Naive thymus-derived CD4-positive, alpha-beta T cell (primary cell): ENCODE measurements at regions not wholly inside any gene's neighbourhood (a gene's known extent, or its start where the extent isn't known, plus 50 kb on each side); places are given as distances from the start of the nearest gene placed in this dataset.

Experiments used
- ATAC-seq: fragments of 150-1000 bp; cut with Tn5 transposase; 2 replicates; pipeline ENCODE4 v1.10.0; 2021; ENCODE audit warnings: mild to moderate bottlenecking, moderate library complexity
- CTCF ChIA-PET: fragments of 350-600 bp; sonication (Branson Sonifier 250); formaldehyde crosslinking; loops from one replicate; lab custom pipeline; 2021; ENCODE audit warnings: antibody characterized with exemption; lab: Charles Lee
- POLR2A ChIA-PET: fragments of 350-600 bp; sonication (Branson Sonifier 250); formaldehyde crosslinking; loops from one replicate; lab custom pipeline; 2021; ENCODE audit warnings: antibody characterized with exemption, inconsistent platforms; lab: Charles Lee
- DNase-seq, 9 donors: peaks; one replicate each; pipeline versions ENCODE4 v3.0.0 to v3.0.0-alpha.2; 2020 to 2022; ENCODE audit warnings: mixed read lengths in 1 of 9
- H3K27ac ChIP-seq: one replicate; pipeline ENCODE4 v1.7.0; 2013; ENCODE audit warnings: mild to moderate bottlenecking, low read depth, low read length, moderate library complexity
- H3K27me3 ChIP-seq, 2 donors: one replicate each; pipeline ENCODE4 v1.7.0; 2013; ENCODE audit warnings: low read length in 2 of 2, mild to moderate bottlenecking in 2 of 2, moderate library complexity in 2 of 2; ENCODE audit not compliant: control insufficient read depth in 2 of 2, insufficient read depth in 2 of 2
- H3K36me3 ChIP-seq, 3 experiments: 1 replicate in 2 of 3; 2 replicates in 1 of 3; pipeline ENCODE4 v1.7.0; 2013; ENCODE audit warnings: low read length in 3 of 3, mild to moderate bottlenecking in 3 of 3, moderate library complexity in 1 of 3; ENCODE audit not compliant: insufficient read depth in 3 of 3, control insufficient read depth in 2 of 3
- H3K4me1 ChIP-seq, 2 donors: one replicate each; pipeline ENCODE4 v1.7.0; 2013; ENCODE audit warnings: low read length in 2 of 2, mild to moderate bottlenecking in 2 of 2, moderate library complexity in 1 of 2; ENCODE audit not compliant: control insufficient read depth in 2 of 2, insufficient read depth in 2 of 2
- H3K4me3 ChIP-seq: 2 replicates; pipeline ENCODE4 v1.7.0; 2013; ENCODE audit warnings: mild to moderate bottlenecking, low read length
- H3K9me3 ChIP-seq, 3 experiments: 1 replicate in 2 of 3; 2 replicates in 1 of 3; pipeline ENCODE4 v1.7.0; 2013; ENCODE audit warnings: low read length in 3 of 3; ENCODE audit not compliant: control insufficient read depth in 2 of 3
- H3K27ac Mint-ChIP-seq, 9 donors: one replicate each; pipeline ENCODE4 v1.8.0; 2020 to 2022; ENCODE audit warnings: mixed read lengths in 9 of 9, mild to moderate bottlenecking in 8 of 9, moderate library complexity in 5 of 9, inconsistent platforms in 2 of 9
- H3K27me3 Mint-ChIP-seq, 5 donors: one replicate each; pipeline ENCODE4 v1.8.0; 2021 to 2022; ENCODE audit warnings: mixed read lengths in 5 of 5, mild to moderate bottlenecking in 1 of 5
- H3K36me3 Mint-ChIP-seq, 5 donors: one replicate each; pipeline ENCODE4 v1.8.0; 2020 to 2022; ENCODE audit warnings: mixed read lengths in 5 of 5, mild to moderate bottlenecking in 3 of 5, inconsistent platforms in 1 of 5
- H3K4me1 Mint-ChIP-seq, 7 donors: one replicate each; pipeline ENCODE4 v1.8.0; 2020 to 2022; ENCODE audit warnings: mixed read lengths in 7 of 7, mild to moderate bottlenecking in 3 of 7, inconsistent platforms in 1 of 7
- H3K4me3 Mint-ChIP-seq, 10 donors: one replicate each; pipeline ENCODE4 v1.8.0; 2020 to 2022; ENCODE audit warnings: mild to moderate bottlenecking in 10 of 10, mixed read lengths in 10 of 10, moderate library complexity in 6 of 10, inconsistent platforms in 2 of 10
- H3K9me3 Mint-ChIP-seq, 11 donors: one replicate each; pipeline ENCODE4 v1.8.0; 2020 to 2022; ENCODE audit warnings: mixed read lengths in 11 of 11, mild to moderate bottlenecking in 4 of 11, inconsistent platforms in 1 of 11, moderate library complexity in 1 of 11
- intact Hi-C, 2 donors: fragments of 100-400 bp; cut with micrococcal nuclease; formaldehyde crosslinking; loops; one replicate each; pipeline ENCODE4 v1.15.1; 2023

- no peak overlapping the region for H3K4me3 Mint-ChIP-seq
- no peak overlapping the region for H3K27ac Mint-ChIP-seq
- ChIA-PET POLR2A (no interaction called here), CTCF (no interaction called here)
- Histone ChIP-seq H3K4me3 (no peak overlapping the region), H3K27me3 (no peaks in the 10 kb centered on the region), H3K27ac (no peak overlapping the region), H3K36me3 (no peaks in the 10 kb centered on the region), H3K9me3 (no peaks in the 10 kb centered on the region), H3K4me1 (no peaks in the 10 kb centered on the region)
- ATAC-seq (no peak), DNase-seq (no peak)
- H3K9me3 Mint-ChIP-seq: no peaks in the 10 kb centered on the region
- intact Hi-C loops: no loop called here
- peaks cover 0 to 6% (median 0%) of the 10 kb centered on the region in 5 donors for H3K27me3 Mint-ChIP-seq
- no peaks in the 10 kb centered on the region for H3K4me1 Mint-ChIP-seq
- H3K36me3 Mint-ChIP-seq: no peaks in the 10 kb centered on the region
These were observed 229.8 kb upstream of the TEX13C start for GRCh38 chrX:125089761-125090445.

- H3K4me1 Mint-ChIP-seq: no peaks in the 10 kb centered on the region
- no peak overlapping the region for H3K27ac Mint-ChIP-seq
- Histone ChIP-seq H3K4me3 (no peak overlapping the region), H3K9me3 (no peaks in the 10 kb centered on the region), H3K4me1 (no peaks in the 10 kb centered on the region), H3K27ac (no peak overlapping the region), H3K36me3 (no peaks in the 10 kb centered on the region), H3K27me3 (no peaks in the 10 kb centered on the region)
- no peaks in the 10 kb centered on the region for H3K27me3 Mint-ChIP-seq
- ChIA-PET CTCF (no interaction called here), POLR2A (no interaction called here)
- DNase-seq: no peak
- H3K36me3 Mint-ChIP-seq: no peaks in the 10 kb centered on the region
- intact Hi-C loops: no loop called here
- no peaks in the 10 kb centered on the region for H3K9me3 Mint-ChIP-seq
- no peak overlapping the region for H3K4me3 Mint-ChIP-seq
- no peak for ATAC-seq
These were observed 225.8 kb upstream of the TEX13C start for GRCh38 chrX:125093852-125094251.

GRCh38 chrX:125094901-125095300 is 224.8 kb upstream of the TEX13C start:
- intact Hi-C loops: no loop called here
- ATAC-seq: no peak

GRCh38 chrX:125096469-125096868 is 223.2 kb upstream of the TEX13C start:
- no peaks in the 10 kb centered on the region for H3K36me3 Mint-ChIP-seq
- POLR2A ChIA-PET: interaction anchor here (0.7 kb wide), 1 partner anchor 547 kb away, joined by 6 read pairs; no protein-coding TSS in a partner anchor
- Histone ChIP-seq H3K4me1 (no peaks in the 10 kb centered on the region), H3K27ac (no peak overlapping the region), H3K27me3 (no peaks in the 10 kb centered on the region), H3K4me3 (no peak overlapping the region), H3K36me3 (no peaks in the 10 kb centered on the region), H3K9me3 (no peaks in the 10 kb centered on the region)
- H3K4me1 Mint-ChIP-seq: no peaks in the 10 kb centered on the region
- CTCF ChIA-PET: no interaction called here
- H3K9me3 Mint-ChIP-seq: no peaks in the 10 kb centered on the region
- no peak overlapping the region for H3K4me3 Mint-ChIP-seq
- no peak for ATAC-seq
- H3K27me3 Mint-ChIP-seq: no peaks in the 10 kb centered on the region
- no peak for DNase-seq
- H3K27ac Mint-ChIP-seq: no peak overlapping the region
- intact Hi-C loops: no loop called here

More at GRCh38 chrX:125094901-125095300, 224.8 kb upstream of the TEX13C start:
- H3K27ac Mint-ChIP-seq: no peak overlapping the region
- no peak overlapping the region for H3K4me3 ChIP-seq
- no peaks in the 10 kb centered on the region for H3K9me3 ChIP-seq
- CTCF ChIA-PET: no interaction called here
- no peaks in the 10 kb centered on the region for H3K27me3 ChIP-seq
- H3K4me1 Mint-ChIP-seq: no peaks in the 10 kb centered on the region
- no peak overlapping the region for H3K4me3 Mint-ChIP-seq
- POLR2A ChIA-PET: no interaction called here
- no peak for DNase-seq
- no peak overlapping the region for H3K27ac ChIP-seq
- H3K36me3 ChIP-seq: no peaks in the 10 kb centered on the region
- no peaks in the 10 kb centered on the region for H3K9me3 Mint-ChIP-seq
- H3K4me1 ChIP-seq: no peaks in the 10 kb centered on the region
- no peaks in the 10 kb centered on the region for H3K36me3 Mint-ChIP-seq
- H3K27me3 Mint-ChIP-seq: no peaks in the 10 kb centered on the region

- H3K27ac Mint-ChIP-seq: no peak overlapping the region
These were observed 222.8 kb upstream of the TEX13C start for GRCh38 chrX:125096870-125097269.

GRCh38 chrX:125101971-125102755 is 217.5 kb upstream of the TEX13C start:
- Mint-ChIP-seq H3K27me3 (no peaks in the 10 kb centered on the region), H3K4me3 (no peak overlapping the region), H3K4me1 (no peaks in the 10 kb centered on the region), H3K27ac (no peak overlapping the region), H3K36me3 (no peaks in the 10 kb centered on the region), H3K9me3 (no peaks in the 10 kb centered on the region)
- no peak overlapping the region for H3K4me3 ChIP-seq
- ChIA-PET POLR2A (no interaction called here), CTCF (no interaction called here)
- ATAC-seq (no peak), DNase-seq (no peak)
- no peak overlapping the region for H3K27ac ChIP-seq
- no peaks in the 10 kb centered on the region for H3K9me3 ChIP-seq
- intact Hi-C loops: no loop called here
- H3K4me1 ChIP-seq: no peaks in the 10 kb centered on the region
- H3K36me3 ChIP-seq: no peaks in the 10 kb centered on the region
- H3K27me3 ChIP-seq: peaks cover 0 to 3% of the 10 kb centered on the region in 2 donors

More at GRCh38 chrX:125096870-125097269, 222.8 kb upstream of the TEX13C start:
- Mint-ChIP-seq H3K4me3 (no peak overlapping the region), H3K9me3 (no peaks in the 10 kb centered on the region), H3K4me1 (no peaks in the 10 kb centered on the region), H3K36me3 (no peaks in the 10 kb centered on the region), H3K27me3 (no peaks in the 10 kb centered on the region)
- Histone ChIP-seq H3K27ac (no peak overlapping the region), H3K36me3 (no peaks in the 10 kb centered on the region), H3K4me1 (no peaks in the 10 kb centered on the region), H3K27me3 (peaks cover 0 to under 1% of the 10 kb centered on the region in 2 donors), H3K4me3 (no peak overlapping the region), H3K9me3 (no peaks in the 10 kb centered on the region)
- ChIA-PET CTCF (no interaction called here), POLR2A (interaction anchor here (0.7 kb wide), 1 partner anchor 548 kb away, joined by 6 read pairs; no protein-coding TSS in a partner anchor)
- ATAC-seq: no peak
- DNase-seq: no peak
- intact Hi-C loops: no loop called here
